ENCODE measurements at regions not wholly inside any gene's neighbourhood (a gene's known extent, or its start where the extent isn't known, plus 50 kb on each side); places are given as distances from the start of the nearest gene placed in this dataset.

GRCh38 chr12:30519535-30519934, 176.1 kb downstream of the IPO8 start:
- Mint-ChIP-seq H3K9me3 (ENCODE audit: low read depth) (peaks cover 3% of the 10 kb centered on the region), H3K27me3 (ENCODE audit: low read depth) (peaks cover 5% of the 10 kb centered on the region), H3K27ac (ENCODE audit: unreplicated experiment) (no peak overlapping the region), H3K4me3 (ENCODE audit: unreplicated experiment) (no peak overlapping the region), H3K36me3 (ENCODE audit: low read depth) (peaks cover 2% of the 10 kb centered on the region), H3K4me1 (ENCODE audit: low read depth) (no peaks in the 10 kb centered on the region)
- no peak for DNase-seq (ENCODE audit: low spot score)
- TF ChIP-seq CTCF (IDR thresholded peaks at IDR 0.05), result no peak

GRCh38 chr12:30517320-30517719, 178.3 kb downstream of the IPO8 start:
- Mint-ChIP-seq H3K27ac (ENCODE audit: unreplicated experiment) (no peak overlapping the region), H3K4me3 (ENCODE audit: unreplicated experiment) (no peak overlapping the region), H3K36me3 (ENCODE audit: low read depth) (peaks cover 2% of the 10 kb centered on the region), H3K9me3 (ENCODE audit: low read depth) (peaks cover 3% of the 10 kb centered on the region), H3K27me3 (ENCODE audit: low read depth) (no peaks in the 10 kb centered on the region), H3K4me1 (ENCODE audit: low read depth) (no peaks in the 10 kb centered on the region)
- DNase-seq (ENCODE audit: low spot score), result no peak
- TF ChIP-seq CTCF (IDR thresholded peaks at IDR 0.05), result no peak

GRCh38 chr12:30515351-30515750, 180.3 kb downstream of the IPO8 start:
- no peaks in the 10 kb centered on the region for H3K4me1 Mint-ChIP-seq (ENCODE audit: low read depth)
- TF ChIP-seq CTCF (IDR thresholded peaks at IDR 0.05), result peak; percentile 78
- DNase-seq (ENCODE audit: low spot score), result no peak
- H3K9me3 Mint-ChIP-seq (ENCODE audit: low read depth), result no peaks in the 10 kb centered on the region
- no peaks in the 10 kb centered on the region for H3K27me3 Mint-ChIP-seq (ENCODE audit: low read depth)
- H3K36me3 Mint-ChIP-seq (ENCODE audit: low read depth), result no peaks in the 10 kb centered on the region
- H3K4me3 Mint-ChIP-seq (ENCODE audit: unreplicated experiment), result no peak overlapping the region
- no peak overlapping the region for H3K27ac Mint-ChIP-seq (ENCODE audit: unreplicated experiment)

GRCh38 chr12:30514666-30515065, 181.0 kb downstream of the IPO8 start:
- H3K36me3 Mint-ChIP-seq (ENCODE audit: low read depth), result no peaks in the 10 kb centered on the region
- no peak for DNase-seq (ENCODE audit: low spot score)
- no peaks in the 10 kb centered on the region for H3K4me1 Mint-ChIP-seq (ENCODE audit: low read depth)

GRCh38 chr12:30508205-30508967, 187.3 kb downstream of the IPO8 start:
- no peak for TF ChIP-seq CTCF (IDR thresholded peaks at IDR 0.05)
- Mint-ChIP-seq H3K4me1 (ENCODE audit: low read depth) (no peaks in the 10 kb centered on the region), H3K36me3 (ENCODE audit: low read depth) (no peaks in the 10 kb centered on the region), H3K4me3 (ENCODE audit: unreplicated experiment) (no peak overlapping the region), H3K9me3 (ENCODE audit: low read depth) (no peaks in the 10 kb centered on the region), H3K27me3 (ENCODE audit: low read depth) (peaks cover 18% of the 10 kb centered on the region), H3K27ac (ENCODE audit: unreplicated experiment) (no peak overlapping the region)
- DNase-seq (ENCODE audit: low spot score), result no peak

More at GRCh38 chr12:30514666-30515065, 181.0 kb downstream of the IPO8 start:
- no peak overlapping the region for H3K4me3 Mint-ChIP-seq (ENCODE audit: unreplicated experiment)
- H3K27ac Mint-ChIP-seq (ENCODE audit: unreplicated experiment), result no peak overlapping the region
- no peaks in the 10 kb centered on the region for H3K9me3 Mint-ChIP-seq (ENCODE audit: low read depth)
- no peak for TF ChIP-seq CTCF (IDR thresholded peaks at IDR 0.05)
- H3K27me3 Mint-ChIP-seq (ENCODE audit: low read depth), result no peaks in the 10 kb centered on the region
